ENCODE measurements at regions not wholly inside any gene's neighbourhood (a gene's known extent, or its start where the extent isn't known, plus 50 kb on each side); places are given as distances from the start of the nearest gene placed in this dataset.

DNA sequence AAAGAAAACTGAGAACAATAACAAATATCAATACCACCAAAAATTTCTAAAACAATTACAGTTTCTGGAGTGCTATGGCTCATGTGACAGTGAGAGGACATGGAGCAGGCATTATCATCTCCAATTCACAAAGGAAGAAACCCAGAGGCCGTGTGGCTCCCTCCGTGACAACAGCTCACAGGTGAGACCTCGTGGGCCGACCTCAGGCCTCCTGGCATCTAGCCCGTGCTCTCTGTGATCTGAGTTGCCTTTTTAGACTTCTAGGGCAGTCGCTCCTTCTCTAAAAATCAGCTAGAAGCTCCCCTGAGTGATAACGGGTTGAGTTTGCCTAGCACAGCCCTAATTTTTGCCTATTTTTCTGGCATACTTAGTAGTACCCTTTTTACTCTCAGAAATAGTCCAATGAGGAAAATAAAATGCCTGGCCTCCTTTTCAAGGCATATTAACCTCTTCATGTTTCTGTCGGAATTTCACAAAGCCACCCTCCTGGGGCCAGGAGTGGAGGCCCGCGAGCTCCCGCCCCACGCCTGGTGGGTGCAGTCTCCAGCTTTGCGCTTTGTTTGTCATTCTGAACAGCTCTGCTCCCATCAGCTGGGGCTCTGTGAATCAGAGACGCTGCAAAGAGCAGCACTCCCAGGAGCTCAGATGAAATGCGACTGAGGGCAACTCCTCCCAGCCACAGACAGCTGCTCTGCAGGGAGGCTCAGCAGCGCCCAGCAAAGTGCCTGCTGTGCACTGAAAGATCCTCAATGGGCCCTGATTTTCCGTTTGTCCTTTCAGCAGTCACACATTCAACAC is 292.5 kb downstream of the UQCRFS1 start:
- TF ChIP-seq, protein P1, sequence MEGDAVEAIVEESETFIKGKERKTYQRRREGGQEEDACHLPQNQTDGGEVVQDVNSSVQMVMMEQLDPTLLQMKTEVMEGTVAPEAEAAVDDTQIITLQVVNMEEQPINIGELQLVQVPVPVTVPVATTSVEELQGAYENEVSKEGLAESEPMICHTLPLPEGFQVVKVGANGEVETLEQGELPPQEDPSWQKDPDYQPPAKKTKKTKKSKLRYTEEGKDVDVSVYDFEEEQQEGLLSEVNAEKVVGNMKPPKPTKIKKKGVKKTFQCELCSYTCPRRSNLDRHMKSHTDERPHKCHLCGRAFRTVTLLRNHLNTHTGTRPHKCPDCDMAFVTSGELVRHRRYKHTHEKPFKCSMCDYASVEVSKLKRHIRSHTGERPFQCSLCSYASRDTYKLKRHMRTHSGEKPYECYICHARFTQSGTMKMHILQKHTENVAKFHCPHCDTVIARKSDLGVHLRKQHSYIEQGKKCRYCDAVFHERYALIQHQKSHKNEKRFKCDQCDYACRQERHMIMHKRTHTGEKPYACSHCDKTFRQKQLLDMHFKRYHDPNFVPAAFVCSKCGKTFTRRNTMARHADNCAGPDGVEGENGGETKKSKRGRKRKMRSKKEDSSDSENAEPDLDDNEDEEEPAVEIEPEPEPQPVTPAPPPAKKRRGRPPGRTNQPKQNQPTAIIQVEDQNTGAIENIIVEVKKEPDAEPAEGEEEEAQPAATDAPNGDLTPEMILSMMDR (IDR thresholded peaks at IDR 0.05) = no peak

DNA sequence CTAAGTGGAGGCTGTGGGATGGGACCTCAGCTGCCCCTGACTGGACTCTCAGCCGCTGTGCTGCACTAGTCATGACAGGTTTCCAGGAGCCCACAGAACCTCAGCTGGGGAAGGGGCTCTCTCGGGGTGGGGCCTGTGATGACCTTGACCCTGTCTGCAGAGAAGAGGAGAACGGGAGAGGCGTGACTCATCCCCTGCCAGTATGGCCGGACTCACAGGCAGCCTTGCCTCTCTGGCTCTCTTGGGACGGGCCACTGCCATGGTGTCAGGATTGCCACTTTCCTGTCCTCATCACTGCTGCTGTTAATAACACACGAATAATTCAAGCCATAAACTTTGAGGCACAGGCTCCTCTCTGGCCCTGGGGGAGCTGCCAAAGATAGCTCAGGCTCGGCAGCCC is 295.3 kb downstream of the UQCRFS1 start:
- TF ChIP-seq, protein P1 (IDR thresholded peaks at IDR 0.05) = no peak

DNA sequence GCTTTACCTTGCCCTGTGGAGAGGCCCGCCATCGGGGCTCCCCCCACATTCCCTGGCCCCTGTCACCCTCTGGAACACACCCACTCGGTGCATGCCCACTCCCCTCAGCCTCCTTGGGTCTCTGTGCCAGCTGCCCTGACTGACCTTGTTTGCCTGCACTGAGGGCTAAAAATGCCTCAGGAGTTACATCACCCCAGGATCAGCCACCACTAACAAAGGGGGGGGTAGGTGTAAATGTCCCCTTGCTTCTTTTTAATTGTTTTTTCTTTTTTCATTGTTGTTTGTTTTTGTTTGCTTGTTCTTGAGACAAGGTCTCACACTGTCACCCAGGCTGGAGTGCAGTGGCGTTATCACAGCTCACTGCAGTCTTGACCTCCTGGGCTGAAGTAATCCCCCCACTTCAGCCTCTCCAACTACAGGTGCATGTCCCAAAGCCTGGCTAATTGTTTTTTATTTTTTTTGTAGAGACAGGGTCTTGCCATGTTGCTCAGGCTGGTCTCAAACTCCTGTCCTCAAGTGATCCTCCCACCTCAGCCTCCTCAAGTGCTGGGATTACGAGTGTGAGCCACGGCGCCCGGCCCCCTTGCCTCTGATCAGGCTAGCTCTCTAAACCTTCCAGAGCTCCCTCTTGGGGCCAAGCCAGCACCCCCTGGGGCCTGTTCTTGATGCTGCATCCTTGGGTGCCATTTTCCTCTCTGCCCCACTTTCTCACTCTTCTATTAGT is 297.1 kb downstream of the UQCRFS1 start:
- TF ChIP-seq, protein P1 (IDR thresholded peaks at IDR 0.05) = no peak

DNA sequence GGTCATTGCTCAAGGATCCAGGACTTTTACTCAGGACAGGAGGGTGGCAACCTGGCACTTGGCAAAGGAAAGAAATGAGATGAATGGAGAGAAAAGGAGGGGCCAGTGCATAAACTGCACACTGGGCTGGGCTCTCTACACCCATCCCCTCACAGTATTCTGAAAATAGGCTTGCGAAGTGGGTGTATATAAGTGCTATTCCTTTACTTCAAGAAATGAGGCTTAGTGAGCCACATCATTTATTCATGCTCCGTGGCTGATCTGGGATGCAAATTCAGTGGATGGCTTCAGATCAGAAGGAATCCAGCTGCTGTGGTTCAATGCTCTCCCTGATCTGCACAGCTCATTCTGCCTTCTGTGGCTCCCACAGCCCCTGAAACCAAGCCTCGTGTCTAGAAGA is 297.7 kb downstream of the UQCRFS1 start:
- TF ChIP-seq, protein P1 (IDR thresholded peaks at IDR 0.05) = no peak

DNA sequence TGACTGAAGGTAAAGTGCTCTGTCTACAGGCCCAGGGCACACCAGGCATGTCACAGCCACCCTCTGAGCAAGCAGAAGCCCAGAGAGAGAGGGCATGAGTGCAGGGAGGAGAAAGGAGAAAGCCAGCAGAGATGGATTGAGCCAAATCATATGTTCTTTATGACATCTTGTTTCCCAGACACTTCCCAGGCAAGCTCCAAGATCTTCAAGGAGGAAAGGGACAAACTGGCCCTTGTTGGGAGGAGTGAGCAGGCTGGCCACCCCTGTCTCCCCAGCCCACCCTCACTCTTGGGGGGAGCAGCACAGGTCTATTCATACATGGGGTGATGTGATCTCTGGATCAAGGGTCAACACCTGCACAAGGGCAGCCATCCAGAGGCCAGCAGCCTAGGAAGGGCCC is 298.8 kb downstream of the UQCRFS1 start:
- TF ChIP-seq, protein P1 (IDR thresholded peaks at IDR 0.05) = no peak

DNA sequence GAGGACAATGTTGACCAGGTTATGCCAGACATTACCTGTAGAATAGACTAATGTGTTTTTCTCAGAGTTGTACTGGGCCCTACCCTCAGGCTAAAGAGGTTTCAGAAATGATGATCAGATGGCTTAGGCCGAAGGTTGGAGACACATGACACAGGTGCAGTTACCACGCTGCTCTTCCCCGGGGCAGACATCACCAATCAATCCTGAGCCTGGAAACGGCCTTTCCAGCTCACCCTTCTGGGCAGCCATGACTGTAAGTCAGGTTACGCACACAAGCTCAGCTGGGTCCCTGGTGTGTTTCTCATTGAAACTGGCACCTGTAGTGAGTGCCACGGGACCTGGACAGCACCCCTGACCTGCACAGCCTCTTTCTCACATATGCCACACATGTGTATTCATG is 299.3 kb downstream of the UQCRFS1 start:
- TF ChIP-seq, protein P1 (IDR thresholded peaks at IDR 0.05) = no peak

DNA sequence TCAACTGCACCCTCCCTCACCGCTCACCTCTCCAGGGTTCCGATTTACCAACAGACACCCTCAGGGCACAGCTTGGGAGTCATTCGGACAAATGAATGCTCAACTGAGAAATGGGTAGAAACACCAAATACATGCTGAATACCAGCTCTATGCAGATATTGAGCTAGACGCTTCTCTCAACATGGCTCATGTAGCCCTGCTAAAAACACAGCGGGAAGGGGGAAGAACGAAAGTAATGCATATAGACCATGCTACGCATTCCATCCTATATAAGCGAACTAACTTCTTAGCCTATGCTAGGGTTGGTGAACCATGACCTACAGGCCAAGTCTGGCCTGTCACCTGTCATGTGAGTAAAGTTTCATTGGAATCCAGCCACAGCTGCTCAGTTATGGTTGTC is 304.0 kb downstream of the UQCRFS1 start:
- TF ChIP-seq, protein P1 (IDR thresholded peaks at IDR 0.05) = no peak

All from LNCAP (cell line).